ENCODE measurements at regions not wholly inside any gene's neighbourhood (a gene's known extent, or its start where the extent isn't known, plus 50 kb on each side); places are given as distances from the start of the nearest gene placed in this dataset.

DNA sequence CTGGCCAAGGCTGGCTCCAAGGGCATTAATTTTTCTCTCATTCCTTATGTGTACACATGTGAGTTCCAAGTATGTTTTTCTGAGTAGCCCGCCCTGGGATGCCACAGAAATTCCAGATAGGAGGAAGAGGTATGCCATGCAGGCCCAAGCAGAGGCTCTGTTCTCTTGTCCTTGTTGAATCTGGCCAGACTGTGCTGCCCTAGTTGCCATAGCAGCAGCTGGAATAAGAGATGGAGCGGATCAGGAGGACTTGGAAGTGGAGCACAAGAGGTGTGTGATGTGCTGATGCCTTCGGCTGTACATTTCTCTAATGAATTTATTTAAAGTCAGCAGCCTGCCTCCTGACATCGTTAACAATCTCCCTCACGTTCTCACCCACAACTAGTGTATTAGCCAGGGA lies 235.6 kb upstream of the RPS23 start:
- ChIA-PET POLR2A (no interaction called here), CTCF (no interaction called here)
- no peaks in the 10 kb centered on the region for H3K4me1 ChIP-seq (ENCODE audit: control insufficient read depth, insufficient read depth, low read length)
- H3K27ac ChIP-seq (ENCODE audit: low read length), result no peak overlapping the region
- TF ChIP-seq, protein P1, sequence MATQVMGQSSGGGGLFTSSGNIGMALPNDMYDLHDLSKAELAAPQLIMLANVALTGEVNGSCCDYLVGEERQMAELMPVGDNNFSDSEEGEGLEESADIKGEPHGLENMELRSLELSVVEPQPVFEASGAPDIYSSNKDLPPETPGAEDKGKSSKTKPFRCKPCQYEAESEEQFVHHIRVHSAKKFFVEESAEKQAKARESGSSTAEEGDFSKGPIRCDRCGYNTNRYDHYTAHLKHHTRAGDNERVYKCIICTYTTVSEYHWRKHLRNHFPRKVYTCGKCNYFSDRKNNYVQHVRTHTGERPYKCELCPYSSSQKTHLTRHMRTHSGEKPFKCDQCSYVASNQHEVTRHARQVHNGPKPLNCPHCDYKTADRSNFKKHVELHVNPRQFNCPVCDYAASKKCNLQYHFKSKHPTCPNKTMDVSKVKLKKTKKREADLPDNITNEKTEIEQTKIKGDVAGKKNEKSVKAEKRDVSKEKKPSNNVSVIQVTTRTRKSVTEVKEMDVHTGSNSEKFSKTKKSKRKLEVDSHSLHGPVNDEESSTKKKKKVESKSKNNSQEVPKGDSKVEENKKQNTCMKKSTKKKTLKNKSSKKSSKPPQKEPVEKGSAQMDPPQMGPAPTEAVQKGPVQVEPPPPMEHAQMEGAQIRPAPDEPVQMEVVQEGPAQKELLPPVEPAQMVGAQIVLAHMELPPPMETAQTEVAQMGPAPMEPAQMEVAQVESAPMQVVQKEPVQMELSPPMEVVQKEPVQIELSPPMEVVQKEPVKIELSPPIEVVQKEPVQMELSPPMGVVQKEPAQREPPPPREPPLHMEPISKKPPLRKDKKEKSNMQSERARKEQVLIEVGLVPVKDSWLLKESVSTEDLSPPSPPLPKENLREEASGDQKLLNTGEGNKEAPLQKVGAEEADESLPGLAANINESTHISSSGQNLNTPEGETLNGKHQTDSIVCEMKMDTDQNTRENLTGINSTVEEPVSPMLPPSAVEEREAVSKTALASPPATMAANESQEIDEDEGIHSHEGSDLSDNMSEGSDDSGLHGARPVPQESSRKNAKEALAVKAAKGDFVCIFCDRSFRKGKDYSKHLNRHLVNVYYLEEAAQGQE (IDR thresholded peaks at IDR 0.05; ENCODE audit: insufficient read depth in 1 of 2, low read depth in 2 of 2, low read length in 1 of 2), result no peak
- TF ChIP-seq SIN3A (IDR thresholded peaks at IDR 0.05; ENCODE audit: borderline replicate concordance, insufficient read depth, low read depth, low read length), result no peak
- TF ChIP-seq TCF7L2 (IDR thresholded peaks at IDR 0.05; ENCODE audit: low read depth, low read length), result no peak
- TF ChIP-seq, protein P2, sequence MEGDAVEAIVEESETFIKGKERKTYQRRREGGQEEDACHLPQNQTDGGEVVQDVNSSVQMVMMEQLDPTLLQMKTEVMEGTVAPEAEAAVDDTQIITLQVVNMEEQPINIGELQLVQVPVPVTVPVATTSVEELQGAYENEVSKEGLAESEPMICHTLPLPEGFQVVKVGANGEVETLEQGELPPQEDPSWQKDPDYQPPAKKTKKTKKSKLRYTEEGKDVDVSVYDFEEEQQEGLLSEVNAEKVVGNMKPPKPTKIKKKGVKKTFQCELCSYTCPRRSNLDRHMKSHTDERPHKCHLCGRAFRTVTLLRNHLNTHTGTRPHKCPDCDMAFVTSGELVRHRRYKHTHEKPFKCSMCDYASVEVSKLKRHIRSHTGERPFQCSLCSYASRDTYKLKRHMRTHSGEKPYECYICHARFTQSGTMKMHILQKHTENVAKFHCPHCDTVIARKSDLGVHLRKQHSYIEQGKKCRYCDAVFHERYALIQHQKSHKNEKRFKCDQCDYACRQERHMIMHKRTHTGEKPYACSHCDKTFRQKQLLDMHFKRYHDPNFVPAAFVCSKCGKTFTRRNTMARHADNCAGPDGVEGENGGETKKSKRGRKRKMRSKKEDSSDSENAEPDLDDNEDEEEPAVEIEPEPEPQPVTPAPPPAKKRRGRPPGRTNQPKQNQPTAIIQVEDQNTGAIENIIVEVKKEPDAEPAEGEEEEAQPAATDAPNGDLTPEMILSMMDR (IDR thresholded peaks at IDR 0.05), result no peak
- TF ChIP-seq POLR2AphosphoS5 (IDR thresholded peaks at IDR 0.05; ENCODE audit: low read depth, low read length), result no peak
- ATAC-seq (no peak), DNase-seq (ENCODE audit: low read depth, low spot score) (no peak)
- H3K27me3 ChIP-seq (ENCODE audit: control insufficient read depth, insufficient read depth, low read length), result no peaks in the 10 kb centered on the region
- H3K36me3 ChIP-seq (ENCODE audit: control insufficient read depth, insufficient read depth, low read length), result no peaks in the 10 kb centered on the region
- no TSS peak for BruUV-seq (replicated peaks)
- in situ Hi-C loops (cut with HindIII; ENCODE audit: low pct_unique_long_range_greater_than_20kb, low sequenced_read_pairs), result no loop called here
- no peak overlapping the region for H3K4me3 ChIP-seq (ENCODE audit: low read depth in 2 of 2, low read length in 2 of 2)
- intact Hi-C loops (cut with micrococcal nuclease; ENCODE audit: unreplicated experiment), result no loop called here
- H3K9me3 ChIP-seq (ENCODE audit: control insufficient read depth, insufficient read depth, low read depth, low read length), result no peaks in the 10 kb centered on the region

DNA sequence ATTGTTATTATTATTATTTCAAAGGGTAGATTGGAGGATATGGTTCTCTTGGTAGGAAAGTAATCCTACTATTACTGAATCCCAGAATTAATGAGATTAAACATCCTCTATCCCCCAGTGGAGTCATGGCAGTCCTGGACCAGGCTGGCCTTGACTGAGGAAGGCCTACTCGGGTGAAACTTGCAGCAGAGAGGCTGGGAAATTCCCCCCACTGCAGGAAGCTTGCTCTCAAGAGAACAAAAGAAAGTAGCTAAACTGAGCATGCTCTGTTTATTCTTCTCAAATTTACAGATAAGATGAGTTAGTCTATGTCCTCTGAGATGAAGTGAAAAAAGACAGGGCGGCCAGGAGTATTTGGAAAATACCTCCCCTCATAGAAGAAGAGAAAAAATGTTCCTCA lies 233.9 kb upstream of the RPS23 start:
- Histone ChIP-seq H3K4me3 (ENCODE audit: low read depth in 2 of 2, low read length in 2 of 2) (no peak overlapping the region), H3K9me3 (ENCODE audit: control insufficient read depth, insufficient read depth, low read depth, low read length) (no peaks in the 10 kb centered on the region), H3K27me3 (ENCODE audit: control insufficient read depth, insufficient read depth, low read length) (no peaks in the 10 kb centered on the region), H3K4me1 (ENCODE audit: control insufficient read depth, insufficient read depth, low read length) (no peaks in the 10 kb centered on the region), H3K36me3 (ENCODE audit: control insufficient read depth, insufficient read depth, low read length) (no peaks in the 10 kb centered on the region), H3K27ac (ENCODE audit: low read length) (no peak overlapping the region)
- intact Hi-C loops (cut with micrococcal nuclease; ENCODE audit: unreplicated experiment) (no loop called here), in situ Hi-C loops (cut with HindIII; ENCODE audit: low pct_unique_long_range_greater_than_20kb, low sequenced_read_pairs) (no loop called here)
- TF ChIP-seq, protein P1 (IDR thresholded peaks at IDR 0.05; ENCODE audit: insufficient read depth in 1 of 2, low read depth in 2 of 2, low read length in 1 of 2), result no peak
- TF ChIP-seq POLR2AphosphoS5 (IDR thresholded peaks at IDR 0.05; ENCODE audit: low read depth, low read length), result no peak
- TF ChIP-seq, protein P2 (IDR thresholded peaks at IDR 0.05), result no peak
- TF ChIP-seq TCF7L2 (IDR thresholded peaks at IDR 0.05; ENCODE audit: low read depth, low read length), result no peak
- no peak for TF ChIP-seq SIN3A (IDR thresholded peaks at IDR 0.05; ENCODE audit: borderline replicate concordance, insufficient read depth, low read depth, low read length)
- CTCF ChIA-PET, result no interaction called here
- DNase-seq (ENCODE audit: low read depth, low spot score) (no peak), ATAC-seq (no peak)
- POLR2A ChIA-PET, result no interaction called here
- BruUV-seq (replicated peaks), result no TSS peak
